Activated CD8-positive, alpha-beta T cell treated with anti-CD3 and anti-CD28 coated beads for 36 hours (primary cell): ENCODE measurements at regions not wholly inside any gene's neighbourhood (a gene's known extent, or its start where the extent isn't known, plus 50 kb on each side); places are given as distances from the start of the nearest gene placed in this dataset.

Source experiments
- ATAC-seq: fragments of 200-7000 bp; cut with Tn5 transposase; one replicate; pipeline ENCODE4 v1.10.0; 2021; ENCODE audit warnings: mild to moderate bottlenecking, moderate library complexity
- CTCF ChIA-PET: fragments of 350-600 bp; sonication (Branson Sonifier 250); formaldehyde crosslinking; loops from one replicate; lab custom pipeline; 2021; ENCODE audit warnings: antibody characterized with exemption; lab: Charles Lee
- POLR2A ChIA-PET: fragments of 350-600 bp; sonication (Branson Sonifier 250); formaldehyde crosslinking; loops from one replicate; lab custom pipeline; 2021; ENCODE audit warnings: antibody characterized with exemption; lab: Charles Lee
- DNase-seq: peaks from one replicate; pipeline ENCODE4 v3.0.0-alpha.2; 2020
- H3K27ac Mint-ChIP-seq: one replicate; pipeline ENCODE4 v1.8.0; 2021; ENCODE audit warnings: mild to moderate bottlenecking, mixed read lengths
- H3K27me3 Mint-ChIP-seq: one replicate; pipeline ENCODE4 v1.8.0; 2021; ENCODE audit warnings: mixed read lengths
- H3K36me3 Mint-ChIP-seq: one replicate; pipeline ENCODE4 v1.8.0; 2021; ENCODE audit warnings: low read depth, mixed read lengths
- H3K4me1 Mint-ChIP-seq: one replicate; pipeline ENCODE4 v1.8.0; 2021; ENCODE audit warnings: low read depth, mixed read lengths
- H3K4me3 Mint-ChIP-seq: one replicate; pipeline ENCODE4 v1.8.0; 2021; ENCODE audit warnings: mild to moderate bottlenecking, moderate library complexity, mixed read lengths
- H3K9me3 Mint-ChIP-seq: one replicate; pipeline ENCODE4 v1.8.0; 2021; ENCODE audit warnings: mixed read lengths
- CTCF ChIP-seq: fragments of 200-600 bp; IDR thresholded peaks from one replicate; pipeline ENCODE4 v1.8.0; 2022; ENCODE audit warnings: antibody characterized with exemption, mild to moderate bottlenecking
- intact Hi-C: fragments of 100-400 bp; cut with micrococcal nuclease; formaldehyde crosslinking; loops from one replicate; pipeline ENCODE4 v1.10.0; 2022

DNA sequence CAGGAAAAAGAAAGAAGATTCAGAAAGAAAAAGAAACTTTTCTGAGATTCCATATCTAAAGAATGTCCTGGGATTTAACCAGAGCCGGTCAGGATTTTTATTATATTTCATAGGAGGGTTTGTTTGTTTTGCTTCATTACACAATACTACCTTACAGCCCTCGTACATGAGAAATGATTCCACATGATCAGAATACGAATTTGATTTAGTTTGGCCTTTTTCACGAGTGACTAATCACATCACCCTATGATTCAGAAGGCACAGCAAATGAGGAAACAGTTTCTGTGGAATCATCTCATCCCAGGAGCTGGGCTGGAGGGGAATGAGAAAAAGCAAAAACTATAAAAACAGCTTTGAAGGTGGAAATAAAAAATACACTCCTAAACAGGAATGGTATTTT is 54.7 kb upstream of the VWC2 start:
- Mint-ChIP-seq H3K4me3 (no peak overlapping the region), H3K36me3 (no peaks in the 10 kb centered on the region), H3K4me1 (no peaks in the 10 kb centered on the region), H3K27me3 (no peaks in the 10 kb centered on the region), H3K9me3 (no peaks in the 10 kb centered on the region), H3K27ac (no peak overlapping the region)
- intact Hi-C loops = no loop called here
- ATAC-seq (no peak), DNase-seq (no peak)
- ChIA-PET CTCF (no interaction called here), POLR2A (no interaction called here)
- no peak for TF ChIP-seq CTCF

DNA sequence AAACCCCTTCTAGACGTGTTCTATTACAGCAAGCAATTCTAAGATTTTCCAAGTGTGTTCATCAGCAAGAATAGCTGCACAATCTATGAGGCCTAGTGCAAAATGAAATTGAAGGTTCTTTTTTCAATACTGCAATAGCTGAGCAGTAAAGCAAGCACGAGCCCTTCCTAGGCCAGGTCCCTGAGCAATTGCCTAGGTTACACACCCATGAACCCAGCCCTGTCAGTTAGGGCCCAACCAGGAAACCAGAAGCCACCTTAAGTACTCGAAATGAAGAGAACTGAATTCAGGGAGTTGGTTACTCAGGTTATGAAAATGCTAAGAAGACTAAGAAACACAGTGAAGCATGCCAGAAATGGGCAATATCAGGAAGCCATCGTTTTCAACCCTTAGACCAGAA is 52.0 kb upstream of the VWC2 start:
- Mint-ChIP-seq H3K27ac (no peak overlapping the region), H3K4me3 (no peak overlapping the region), H3K27me3 (no peaks in the 10 kb centered on the region), H3K4me1 (no peaks in the 10 kb centered on the region), H3K36me3 (no peaks in the 10 kb centered on the region), H3K9me3 (no peaks in the 10 kb centered on the region)
- DNase-seq (no peak), ATAC-seq (no peak)
- no peak for TF ChIP-seq CTCF
- intact Hi-C loops = no loop called here
- POLR2A ChIA-PET = no interaction called here
- CTCF ChIA-PET = no interaction called here
